ENCODE measurements at regions not wholly inside any gene's neighbourhood (a gene's known extent, or its start where the extent isn't known, plus 50 kb on each side); places are given as distances from the start of the nearest gene placed in this dataset.
"Not testable (repeated sequence)": the region's sequence is repeated elsewhere in the genome, so short reads cannot be mapped to it uniquely, and the experiment has no call there.

GRCh38 chr5:36426070-36426469, 124.4 kb upstream of the RANBP3L start:
- not testable (repeated sequence) for H3K9me3 ChIP-seq (ENCODE audit: control insufficient read depth in 2 of 2, insufficient read depth in 1 of 2, low read length in 1 of 2); H3K27ac ChIP-seq (ENCODE audit: low read depth in 1 of 2, low read length in 1 of 2); H3K27me3 ChIP-seq (ENCODE audit: control insufficient read depth in 2 of 2, insufficient read depth in 1 of 2, low read length in 1 of 2); DNase-seq (ENCODE audit: low read depth in 6 of 9, low spot score in 9 of 9); H3K36me3 ChIP-seq (ENCODE audit: control insufficient read depth in 2 of 2, insufficient read depth in 2 of 2, low read length in 1 of 2); H3K4me1 ChIP-seq (ENCODE audit: control insufficient read depth in 2 of 2, insufficient read depth in 2 of 2, low read length in 2 of 2); H3K4me3 ChIP-seq (ENCODE audit: low read length in 2 of 2)
- WGBS: 97% methylated on average over 2 of the region's 2 CpGs

GRCh38 chr5:36435516-36435915, 133.8 kb upstream of the RANBP3L start:
- DNase-seq (ENCODE audit: low read depth in 6 of 9, low spot score in 9 of 9): no peak
- Histone ChIP-seq H3K27me3 (ENCODE audit: control insufficient read depth in 2 of 2, insufficient read depth in 1 of 2, low read length in 1 of 2) (no peaks in the 10 kb centered on the region), H3K9me3 (ENCODE audit: control insufficient read depth in 2 of 2, insufficient read depth in 1 of 2, low read length in 1 of 2) (peaks cover 0 to 3% of the 10 kb centered on the region in 2 donors), H3K4me1 (ENCODE audit: control insufficient read depth in 2 of 2, insufficient read depth in 2 of 2, low read length in 2 of 2) (peaks cover 0 to 3% of the 10 kb centered on the region in 2 donors), H3K27ac (ENCODE audit: low read depth in 1 of 2, low read length in 1 of 2) (no peak overlapping the region), H3K4me3 (ENCODE audit: low read length in 2 of 2) (no peak overlapping the region), H3K36me3 (ENCODE audit: control insufficient read depth in 2 of 2, insufficient read depth in 2 of 2, low read length in 1 of 2) (no peaks in the 10 kb centered on the region)
- WGBS: 99% methylated on average over 4 of the region's 4 CpGs

GRCh38 chr5:36436306-36436705, 134.6 kb upstream of the RANBP3L start:
- H3K4me1 ChIP-seq (ENCODE audit: control insufficient read depth in 2 of 2, insufficient read depth in 2 of 2, low read length in 2 of 2): peaks cover 0 to 3% of the 10 kb centered on the region in 2 donors
- no peaks in the 10 kb centered on the region for H3K36me3 ChIP-seq (ENCODE audit: control insufficient read depth in 2 of 2, insufficient read depth in 2 of 2, low read length in 1 of 2)
- no peak for DNase-seq (ENCODE audit: low read depth in 6 of 9, low spot score in 9 of 9)
- 75% methylated on average over 3 of the region's 3 CpGs for WGBS
- H3K27ac ChIP-seq (ENCODE audit: low read depth in 1 of 2, low read length in 1 of 2): no peak overlapping the region
- H3K27me3 ChIP-seq (ENCODE audit: control insufficient read depth in 2 of 2, insufficient read depth in 1 of 2, low read length in 1 of 2): no peaks in the 10 kb centered on the region
- H3K4me3 ChIP-seq (ENCODE audit: low read length in 2 of 2): no peak overlapping the region
- peaks cover 0 to 3% of the 10 kb centered on the region in 2 donors for H3K9me3 ChIP-seq (ENCODE audit: control insufficient read depth in 2 of 2, insufficient read depth in 1 of 2, low read length in 1 of 2)

GRCh38 chr5:36438765-36439561, 137.3 kb upstream of the RANBP3L start:
- Histone ChIP-seq H3K36me3 (ENCODE audit: control insufficient read depth in 2 of 2, insufficient read depth in 2 of 2, low read length in 1 of 2) (no peaks in the 10 kb centered on the region), H3K27me3 (ENCODE audit: control insufficient read depth in 2 of 2, insufficient read depth in 1 of 2, low read length in 1 of 2) (no peaks in the 10 kb centered on the region), H3K4me3 (ENCODE audit: low read length in 2 of 2) (no peak overlapping the region), H3K27ac (ENCODE audit: low read depth in 1 of 2, low read length in 1 of 2) (no peak overlapping the region), H3K4me1 (ENCODE audit: control insufficient read depth in 2 of 2, insufficient read depth in 2 of 2, low read length in 2 of 2) (peaks cover 3 to 10% of the 10 kb centered on the region in 2 donors), H3K9me3 (ENCODE audit: control insufficient read depth in 2 of 2, insufficient read depth in 1 of 2, low read length in 1 of 2) (no peaks in the 10 kb centered on the region)
- no peak for DNase-seq (ENCODE audit: low read depth in 6 of 9, low spot score in 9 of 9)
- WGBS: 92% methylated on average over 6 of the region's 6 CpGs

- no peak for DNase-seq (ENCODE audit: low read depth in 6 of 9, low spot score in 9 of 9)
- H3K9me3 ChIP-seq (ENCODE audit: control insufficient read depth in 2 of 2, insufficient read depth in 1 of 2, low read length in 1 of 2): no peaks in the 10 kb centered on the region
- H3K4me1 ChIP-seq (ENCODE audit: control insufficient read depth in 2 of 2, insufficient read depth in 2 of 2, low read length in 2 of 2): peaks cover 3 to 10% of the 10 kb centered on the region in 2 donors
- WGBS: 97% methylated on average over 5 of the region's 5 CpGs
- H3K4me3 ChIP-seq (ENCODE audit: low read length in 2 of 2): no peak overlapping the region
- H3K36me3 ChIP-seq (ENCODE audit: control insufficient read depth in 2 of 2, insufficient read depth in 2 of 2, low read length in 1 of 2): no peaks in the 10 kb centered on the region
- no peaks in the 10 kb centered on the region for H3K27me3 ChIP-seq (ENCODE audit: control insufficient read depth in 2 of 2, insufficient read depth in 1 of 2, low read length in 1 of 2)
- no peak overlapping the region for H3K27ac ChIP-seq (ENCODE audit: low read depth in 1 of 2, low read length in 1 of 2)
Measured at GRCh38 chr5:36440300-36440699, 138.6 kb upstream of the RANBP3L start.

- Histone ChIP-seq H3K9me3 (ENCODE audit: control insufficient read depth in 2 of 2, insufficient read depth in 1 of 2, low read length in 1 of 2) (no peaks in the 10 kb centered on the region), H3K36me3 (ENCODE audit: control insufficient read depth in 2 of 2, insufficient read depth in 2 of 2, low read length in 1 of 2) (no peaks in the 10 kb centered on the region), H3K4me1 (ENCODE audit: control insufficient read depth in 2 of 2, insufficient read depth in 2 of 2, low read length in 2 of 2) (peaks cover 3 to 10% of the 10 kb centered on the region in 2 donors), H3K4me3 (ENCODE audit: low read length in 2 of 2) (no peak overlapping the region), H3K27ac (ENCODE audit: low read depth in 1 of 2, low read length in 1 of 2) (no peak overlapping the region), H3K27me3 (ENCODE audit: control insufficient read depth in 2 of 2, insufficient read depth in 1 of 2, low read length in 1 of 2) (no peaks in the 10 kb centered on the region)
- 97% methylated on average over 1 of the region's 1 CpG for WGBS
- no peak for DNase-seq (ENCODE audit: low read depth in 6 of 9, low spot score in 9 of 9)
Measured at GRCh38 chr5:36441280-36441679, 139.6 kb upstream of the RANBP3L start.

- no peak overlapping the region for H3K4me3 ChIP-seq (ENCODE audit: low read length in 2 of 2)
- no peak overlapping the region for H3K27ac ChIP-seq (ENCODE audit: low read depth in 1 of 2, low read length in 1 of 2)
- no peak for DNase-seq (ENCODE audit: low read depth in 6 of 9, low spot score in 9 of 9)
- WGBS: 75% methylated on average over 7 of the region's 7 CpGs
- no peaks in the 10 kb centered on the region for H3K27me3 ChIP-seq (ENCODE audit: control insufficient read depth in 2 of 2, insufficient read depth in 1 of 2, low read length in 1 of 2)
- peaks cover 3 to 10% of the 10 kb centered on the region in 2 donors for H3K4me1 ChIP-seq (ENCODE audit: control insufficient read depth in 2 of 2, insufficient read depth in 2 of 2, low read length in 2 of 2)
- H3K36me3 ChIP-seq (ENCODE audit: control insufficient read depth in 2 of 2, insufficient read depth in 2 of 2, low read length in 1 of 2): no peaks in the 10 kb centered on the region
- no peaks in the 10 kb centered on the region for H3K9me3 ChIP-seq (ENCODE audit: control insufficient read depth in 2 of 2, insufficient read depth in 1 of 2, low read length in 1 of 2)
Measured at GRCh38 chr5:36442352-36442751, 140.7 kb upstream of the RANBP3L start.

- no peaks in the 10 kb centered on the region for H3K27me3 ChIP-seq (ENCODE audit: control insufficient read depth in 2 of 2, insufficient read depth in 1 of 2, low read length in 1 of 2)
- H3K36me3 ChIP-seq (ENCODE audit: control insufficient read depth in 2 of 2, insufficient read depth in 2 of 2, low read length in 1 of 2): no peaks in the 10 kb centered on the region
- 59% methylated on average over 1 of the region's 1 CpG for WGBS
- H3K27ac ChIP-seq (ENCODE audit: low read depth in 1 of 2, low read length in 1 of 2): no peak overlapping the region
- H3K4me1 ChIP-seq (ENCODE audit: control insufficient read depth in 2 of 2, insufficient read depth in 2 of 2, low read length in 2 of 2): peaks cover 3 to 10% of the 10 kb centered on the region in 2 donors
- H3K4me3 ChIP-seq (ENCODE audit: low read length in 2 of 2): no peak overlapping the region
- no peak for DNase-seq (ENCODE audit: low read depth in 6 of 9, low spot score in 9 of 9)
- H3K9me3 ChIP-seq (ENCODE audit: control insufficient read depth in 2 of 2, insufficient read depth in 1 of 2, low read length in 1 of 2): no peaks in the 10 kb centered on the region
Measured at GRCh38 chr5:36442796-36443195, 141.1 kb upstream of the RANBP3L start.

- WGBS: 96% methylated on average over 3 of the region's 3 CpGs
- H3K9me3 ChIP-seq (ENCODE audit: control insufficient read depth in 2 of 2, insufficient read depth in 1 of 2, low read length in 1 of 2): no peaks in the 10 kb centered on the region
- no peak overlapping the region for H3K4me3 ChIP-seq (ENCODE audit: low read length in 2 of 2)
- no peak overlapping the region for H3K27ac ChIP-seq (ENCODE audit: low read depth in 1 of 2, low read length in 1 of 2)
- H3K4me1 ChIP-seq (ENCODE audit: control insufficient read depth in 2 of 2, insufficient read depth in 2 of 2, low read length in 2 of 2): peaks cover 3 to 10% of the 10 kb centered on the region in 2 donors
- DNase-seq (ENCODE audit: low read depth in 6 of 9, low spot score in 9 of 9): no peak
- no peaks in the 10 kb centered on the region for H3K36me3 ChIP-seq (ENCODE audit: control insufficient read depth in 2 of 2, insufficient read depth in 2 of 2, low read length in 1 of 2)
- H3K27me3 ChIP-seq (ENCODE audit: control insufficient read depth in 2 of 2, insufficient read depth in 1 of 2, low read length in 1 of 2): no peaks in the 10 kb centered on the region
Measured at GRCh38 chr5:36443941-36444340, 142.2 kb upstream of the RANBP3L start.

Data from thymus (tissue), 11 donors.